H1 (cell line): ENCODE measurements at regions not wholly inside any gene's neighbourhood (a gene's known extent, or its start where the extent isn't known, plus 50 kb on each side); places are given as distances from the start of the nearest gene placed in this dataset.

Source experiments
- CTCF ChIA-PET: fragments of 300-600 bp; sonication (Branson Sonifier 250); formaldehyde crosslinking; loops from one replicate; lab custom pipeline; 2021; ENCODE audit not compliant: partially characterized antibody; lab: Charles Lee
- POLR2A ChIA-PET: fragments of 300-600 bp; sonication (Branson Sonifier 250); formaldehyde crosslinking; loops from one replicate; lab custom pipeline; 2021; ENCODE audit warnings: inconsistent platforms; ENCODE audit not compliant: partially characterized antibody; lab: Charles Lee
- DNase-seq, 2 experiments: peaks; one replicate each; pipeline versions ENCODE4 v3.0.0 to v3.0.0-alpha.2; 2010 to 2022; ENCODE audit warnings: low spot score in 2 of 2, low read depth in 1 of 2, mixed read lengths in 1 of 2
- FAIRE-seq: peaks from 2 replicates; lab custom pipeline; 2011; peaks lifted over from hg19 to GRCh38; lab: Jason Lieb, UNC
- H2AFZ ChIP-seq: 2 replicates; pipeline ENCODE4 v1.8.1; 2012; ENCODE audit warnings: low read length, inconsistent platforms
- H2AK5ac ChIP-seq: 2 replicates; pipeline ENCODE4 v1.6.1; 2013; ENCODE audit warnings: low read depth, low read length
- H2BK120ac ChIP-seq: replicated peaks from 2 replicates; pipeline ENCODE3; 2013; ENCODE audit warnings: low read depth, low read length, inconsistent platforms
- H2BK12ac ChIP-seq: 2 replicates; pipeline ENCODE4 v1.6.1; 2013; ENCODE audit warnings: low read depth, low read length
- H2BK15ac ChIP-seq: 2 replicates; pipeline ENCODE4 v1.6.1; 2013; ENCODE audit warnings: low read length
- H2BK20ac ChIP-seq: 2 replicates; pipeline ENCODE4 v1.6.1; 2013; ENCODE audit warnings: low read length
- H2BK5ac ChIP-seq: 2 replicates; pipeline ENCODE4 v1.6.1; 2013; ENCODE audit warnings: low read depth, low read length
- H3K14ac ChIP-seq: 2 replicates; pipeline ENCODE4 v1.6.1; 2013; ENCODE audit warnings: inconsistent platforms; ENCODE audit not compliant: insufficient read length
- H3K18ac ChIP-seq: 2 replicates; pipeline ENCODE4 v1.6.1; 2013; ENCODE audit warnings: low read length; ENCODE audit errors: extremely low read depth
- H3K23ac ChIP-seq: 2 replicates; pipeline ENCODE4 v1.6.1; 2013; ENCODE audit warnings: inconsistent platforms; ENCODE audit not compliant: insufficient read length
- H3K23me2 ChIP-seq: 2 replicates; pipeline ENCODE4 v1.6.1; 2013; ENCODE audit warnings: low read depth, low read length
- H3K27ac ChIP-seq: 2 replicates; pipeline ENCODE4 v1.6.1; 2011; ENCODE audit warnings: low read depth, low read length, inconsistent platforms
- H3K27me3 ChIP-seq, 4 experiments: replicated peaks in 1 of 4; 1 replicate in 1 of 4; 2 replicates in 3 of 4; pipeline versions ENCODE4 v1.6.1 to v1.8.1; 2011 to 2013; ENCODE audit warnings: low read length in 3 of 4, mild to moderate bottlenecking in 3 of 4, inconsistent platforms in 2 of 4, mixed read lengths in 2 of 4, moderate library complexity in 1 of 4; ENCODE audit not compliant: control insufficient read depth in 3 of 4, insufficient read depth in 3 of 4; ENCODE audit errors: extremely low read depth in 1 of 4
- H3K36me3 ChIP-seq, 4 experiments: 2 replicates each; pipeline versions ENCODE4 v1.6.1 to v1.8.1; 2011 to 2013; ENCODE audit warnings: mild to moderate bottlenecking in 4 of 4, low read length in 3 of 4, moderate library complexity in 2 of 4, control low read depth in 1 of 4, inconsistent platforms in 1 of 4; ENCODE audit not compliant: insufficient read depth in 4 of 4, control insufficient read depth in 2 of 4
- H3K4ac ChIP-seq: replicated peaks from 2 replicates; pipeline ENCODE3; 2013; ENCODE audit warnings: low read length, low read depth, mixed read lengths, inconsistent platforms; ENCODE audit not compliant: insufficient read length
- H3K4me1 ChIP-seq, 4 experiments: replicated peaks in 1 of 4; 1 replicate in 1 of 4; 2 replicates in 3 of 4; pipeline versions ENCODE4 v1.6.1 to v1.8.1; 2011 to 2013; ENCODE audit warnings: low read length in 3 of 4, inconsistent platforms in 2 of 4, mixed read lengths in 1 of 4; ENCODE audit not compliant: insufficient read depth in 4 of 4, control insufficient read depth in 3 of 4
- H3K4me2 ChIP-seq, 2 experiments: 2 replicates each; pipeline versions ENCODE4 v1.6.1 to v1.8.1; 2011 to 2013; ENCODE audit warnings: low read depth in 2 of 2, low read length in 2 of 2, control low read depth in 1 of 2, inconsistent platforms in 1 of 2, mild to moderate bottlenecking in 1 of 2; ENCODE audit not compliant: insufficient read depth in 1 of 2
- H3K4me3 ChIP-seq, 4 experiments: fragments of 200-600, 300-600 bp in 1 of 4; sonication (generic), shearing (Covaris generic), sonication (Bioruptor Twin) in 1 of 4; 2 replicates each; pipeline versions ENCODE4 v1.5.1 to v1.8.1; 2011 to 2016; ENCODE audit warnings: low read length in 4 of 4, low read depth in 3 of 4, control low read depth in 2 of 4, inconsistent platforms in 2 of 4, mild to moderate bottlenecking in 2 of 4, mixed read lengths in 1 of 4, moderate library complexity in 1 of 4; ENCODE audit not compliant: insufficient read depth in 2 of 4; ENCODE audit errors: extremely low read depth in 1 of 4
- H3K56ac ChIP-seq: replicated peaks from 2 replicates; pipeline ENCODE3; 2013; ENCODE audit warnings: low read depth, mild to moderate bottlenecking, mixed read lengths, low read length, inconsistent platforms; ENCODE audit not compliant: insufficient read length
- H3K79me1 ChIP-seq: 2 replicates; pipeline ENCODE4 v1.6.1; 2013; ENCODE audit warnings: low read depth, low read length, control low read depth
- H3K79me2 ChIP-seq, 2 experiments: 2 replicates each; pipeline versions ENCODE4 v1.6.1 to v1.8.1; 2012 to 2013; ENCODE audit warnings: low read length in 2 of 2, mild to moderate bottlenecking in 2 of 2, inconsistent platforms in 1 of 2; ENCODE audit not compliant: insufficient read depth in 2 of 2, control insufficient read depth in 1 of 2
- H3K9ac ChIP-seq, 4 experiments: replicated peaks in 1 of 4; 1 replicate in 1 of 4; 2 replicates in 3 of 4; pipeline versions ENCODE4 v1.6.1 to v1.8.1; 2011 to 2013; ENCODE audit warnings: low read depth in 3 of 4, low read length in 3 of 4, control low read depth in 2 of 4, mild to moderate bottlenecking in 2 of 4, moderate library complexity in 2 of 4, inconsistent platforms in 1 of 4; ENCODE audit errors: extremely low read depth in 1 of 4
- H3K9me3 ChIP-seq, 2 experiments: 2 replicates each; pipeline versions ENCODE4 v1.6.1 to v1.8.1; 2012 to 2013; ENCODE audit warnings: mild to moderate bottlenecking in 2 of 2, moderate library complexity in 2 of 2, control low read depth in 1 of 2, inconsistent platforms in 1 of 2, low read depth in 1 of 2, low read length in 1 of 2, mixed read lengths in 1 of 2; ENCODE audit not compliant: insufficient read depth in 2 of 2
- H4K20me1 ChIP-seq, 2 experiments: replicated peaks in 1 of 2; 2 replicates each; pipeline versions ENCODE3 to v1.8.1; 2011 to 2013; ENCODE audit warnings: inconsistent platforms in 2 of 2, low read length in 2 of 2, mild to moderate bottlenecking in 1 of 2; ENCODE audit not compliant: insufficient read depth in 2 of 2, control insufficient read depth in 1 of 2
- H4K5ac ChIP-seq: 2 replicates; pipeline ENCODE4 v1.6.1; 2013; ENCODE audit warnings: low read length, low read depth, mixed read lengths, inconsistent platforms; ENCODE audit not compliant: insufficient read length
- H4K8ac ChIP-seq: 2 replicates; pipeline ENCODE4 v1.8.0; 2013; ENCODE audit warnings: mild to moderate bottlenecking, moderate library complexity, low read length, inconsistent platforms; ENCODE audit not compliant: insufficient read depth; ENCODE audit errors: extremely low read depth
- H4K91ac ChIP-seq: replicated peaks from 2 replicates; pipeline ENCODE3; 2013; ENCODE audit warnings: low read length, mixed read lengths, inconsistent platforms; ENCODE audit not compliant: insufficient read length
- CBX8 ChIP-seq: fragments of 300-800, 300-1000 bp; sonication (generic); IDR thresholded peaks from 2 replicates; pipeline ENCODE4 v1.7.1; 2016; ENCODE audit warnings: low read depth, low read length, borderline replicate concordance
- CTCF ChIP-seq, 3 experiments: IDR thresholded peaks; 1 replicate in 2 of 3; 2 replicates in 1 of 3; pipeline versions ENCODE4 v1.5.1 to v1.6.1; 2011; ENCODE audit warnings: low read length in 3 of 3, mild to moderate bottlenecking in 3 of 3, inconsistent platforms in 2 of 3, low read depth in 1 of 3, moderate library complexity in 1 of 3; ENCODE audit not compliant: insufficient read depth in 1 of 3; ENCODE audit errors: control extremely low read depth in 1 of 3
- HDAC2 ChIP-seq, 2 experiments: fragments of 300-600 bp in 1 of 2; sonication (generic) in 1 of 2; IDR thresholded peaks; 2 replicates each; pipeline ENCODE4 v1.6.1; 2011 to 2012; ENCODE audit warnings: low read depth in 2 of 2, low read length in 2 of 2, mild to moderate bottlenecking in 2 of 2, moderate library complexity in 2 of 2, borderline replicate concordance in 1 of 2, inconsistent platforms in 1 of 2
- RXRA ChIP-seq: IDR thresholded peaks from 2 replicates; pipeline ENCODE4 v1.6.1; 2011; ENCODE audit warnings: low read depth, mild to moderate bottlenecking, low read length, moderate library complexity; ENCODE audit not compliant: insufficient read depth
- SIX5 ChIP-seq: IDR thresholded peaks from 2 replicates; pipeline ENCODE4 v1.6.1; 2011; ENCODE audit warnings: mild to moderate bottlenecking, low read depth, low read length
- WGBS, 2 experiments: shearing (Covaris generic) in 1 of 2; methylation state at CpG; one replicate each; pipeline versions ENCODE4 v1.1.6 to v1.1.7; 2013 to 2015; ENCODE audit warnings: low lambda C conversion rate in 2 of 2, mixed read lengths in 2 of 2, inconsistent platforms in 1 of 2, low coverage in 1 of 2, missing lambda C conversion rate in 1 of 2; ENCODE audit not compliant: insufficient replicate concordance in 2 of 2, insufficient coverage in 1 of 2, insufficient read length in 1 of 2; ENCODE audit errors: extremely low coverage in 1 of 2, missing lambda C conversion rate in 1 of 2; 5-methylcytosine and 5-hydroxymethylcytosine counted together

- Histone ChIP-seq H3K14ac (no peak overlapping the region), H3K23ac (no peak overlapping the region), H4K8ac (no peak overlapping the region), H3K4ac (no peak overlapping the region), H3K4me2 (no peak overlapping the region), H2BK15ac (no peak overlapping the region), H3K79me2 (no peaks in the 10 kb centered on the region), H2BK5ac (no peak overlapping the region), H3K36me3 (no peaks in the 10 kb centered on the region), H2AFZ (0 out of 2 replicates have a peak overlapping the region, but pooled peaks have one; percentile 46), H2BK20ac (no peak overlapping the region), H3K23me2 (no peaks in the 10 kb centered on the region), H3K27me3 (no peaks in the 10 kb centered on the region), H4K20me1 (no peaks in the 10 kb centered on the region), H2BK12ac (no peak overlapping the region), H3K27ac (no peak overlapping the region), H4K5ac (no peak overlapping the region), H3K4me3 (no peak overlapping the region), H2AK5ac (no peak overlapping the region), H3K9me3 (no peaks in the 10 kb centered on the region; a peak in 1 of 4 replicates), H3K56ac (no peak overlapping the region), H3K18ac (no peak overlapping the region), H2BK120ac (no peak overlapping the region), H3K4me1 (no peaks in the 10 kb centered on the region), H3K9ac (no peak overlapping the region), H3K79me1 (no peaks in the 10 kb centered on the region), H4K91ac (no peak overlapping the region)
- ChIA-PET CTCF (interaction anchor here (0.8 kb wide), 1 partner anchor 16 kb away, joined by 3 read pairs; no protein-coding TSS in a partner anchor), POLR2A (no interaction called here)
- no peak for TF ChIP-seq SIX5
- no peak for TF ChIP-seq CBX8
- TF ChIP-seq CTCF (IDR thresholded peaks at IDR 0.05; ENCODE audit: control extremely low read depth in 1 of 3, insufficient read depth in 1 of 3, low read depth in 1 of 3, low read length in 3 of 3) = no peak
- TF ChIP-seq RXRA = no peak
- no peak for TF ChIP-seq HDAC2 (IDR thresholded peaks at IDR 0.05; ENCODE audit: borderline replicate concordance in 1 of 2, low read depth in 2 of 2, low read length in 2 of 2)
- DNase-seq (no peak), FAIRE-seq (no peak)
- 74% methylated on average over 7 of the region's 7 CpGs; no CpG with 5 or more reads in 1 of the 2 experiments for WGBS, 2 experiments
These were observed 757.7 kb upstream of the ID2 start for GRCh38 chr2:7924023-7924762.
